Upper lobe of left lung (tissue), 4 donors: ENCODE measurements at regions not wholly inside any gene's neighbourhood (a gene's known extent, or its start where the extent isn't known, plus 50 kb on each side); places are given as distances from the start of the nearest gene placed in this dataset.

Source experiments
- CTCF ChIP-seq, 6 experiments: fragments of 450-650 bp in 4 of 6; fragments of 200-600 bp in 2 of 6; sonication (generic) in 2 of 6; IDR thresholded peaks; one replicate each; pipeline ENCODE4 v1.5.1; 2016 to 2019; ENCODE audit warnings: antibody characterized with exemption in 6 of 6
- EP300 ChIP-seq, 4 donors: sonication (generic); formaldehyde crosslinking; IDR thresholded peaks; one replicate each; pipeline ENCODE4 v1.5.1; 2017; ENCODE audit warnings: antibody characterized with exemption in 4 of 4, control low read depth in 2 of 4
- POLR2A ChIP-seq, 4 donors: fragments of 450-650 bp; IDR thresholded peaks; one replicate each; pipeline ENCODE4 v1.5.1; 2016 to 2017; ENCODE audit warnings: antibody characterized with exemption in 4 of 4, mild to moderate bottlenecking in 2 of 4
- POLR2AphosphoS5 ChIP-seq, 2 donors: sonication (generic); formaldehyde crosslinking; IDR thresholded peaks; one replicate each; pipeline ENCODE4 v1.5.1; 2017; ENCODE audit warnings: antibody characterized with exemption in 2 of 2

GRCh38 chr14:95442016-95442632 lies 74.3 kb downstream of the SYNE3 start:
- TF ChIP-seq EP300 (IDR thresholded peaks at IDR 0.05) (no peak), CTCF (IDR thresholded peaks at IDR 0.05) (no peak), POLR2A (IDR thresholded peaks at IDR 0.05) (no peak), POLR2AphosphoS5 (IDR thresholded peaks at IDR 0.05) (no peak)
